Astrocyte of the cerebellum (primary cell): ENCODE measurements at regions not wholly inside any gene's neighbourhood (a gene's known extent, or its start where the extent isn't known, plus 50 kb on each side); places are given as distances from the start of the nearest gene placed in this dataset.
"Not testable (repeated sequence)": the region's sequence is repeated elsewhere in the genome, so short reads cannot be mapped to it uniquely, and the experiment has no call there.

Experiments
- DNase-seq: peaks from one replicate; pipeline ENCODE4 v3.0.0-alpha.2; 2011; ENCODE audit warnings: low read depth
- H3K4me3 ChIP-seq: 2 replicates; pipeline ENCODE4 v1.5.1; 2011; ENCODE audit warnings: mild to moderate bottlenecking, low read depth, low read length, moderate library complexity
- CTCF ChIP-seq: IDR thresholded peaks from 2 replicates; pipeline ENCODE4 v1.5.1; 2012; ENCODE audit warnings: low read length, low read depth, moderate library complexity, mild to moderate bottlenecking; ENCODE audit errors: missing control alignments
- in situ Hi-C: cut with HindIII; loops from 2 replicates; pipeline ENCODE4 v1.10.0; 2017; ENCODE audit warnings: low sequenced_read_pairs

GRCh38 chr2:109690822-109691541 is 76.8 kb downstream of the SOWAHC start:
- in situ Hi-C loops: no loop called here
- H3K4me3 ChIP-seq: no peak overlapping the region
- DNase-seq: no peak
- TF ChIP-seq CTCF: no peak

- no peak overlapping the region for H3K4me3 ChIP-seq
- no peak for TF ChIP-seq CTCF
- in situ Hi-C loops: no loop called here
- DNase-seq: no peak
Measured at GRCh38 chr2:109692013-109692743, 78.0 kb downstream of the SOWAHC start.

- in situ Hi-C loops, DNase-seq, H3K4me3 ChIP-seq: not testable (repeated sequence)
Measured at GRCh38 chr2:109692831-109693230, 78.7 kb downstream of the SOWAHC start.

- in situ Hi-C loops, H3K4me3 ChIP-seq, DNase-seq: not testable (repeated sequence)
Measured at GRCh38 chr2:109693292-109693691, 79.1 kb downstream of the SOWAHC start.

- in situ Hi-C loops: no loop called here
- TF ChIP-seq CTCF: no peak
- DNase-seq: no peak
- H3K4me3 ChIP-seq: no peak overlapping the region
Measured at GRCh38 chr2:109694190-109694589, 80.0 kb downstream of the SOWAHC start.

GRCh38 chr2:109695290-109695689 is 81.1 kb downstream of the SOWAHC start:
- DNase-seq: no peak
- no peak overlapping the region for H3K4me3 ChIP-seq
- no peak for TF ChIP-seq CTCF
- in situ Hi-C loops: loop anchor here (5.0 kb wide), 1 partner anchor 48 kb away; no protein-coding TSS in a partner anchor

- no peak for DNase-seq
- H3K4me3 ChIP-seq: no peak overlapping the region
- no peak for TF ChIP-seq CTCF
- in situ Hi-C loops: loop anchor here (5.0 kb wide), 1 partner anchor 52 kb away; no protein-coding TSS in a partner anchor
Measured at GRCh38 chr2:109699646-109700045, 85.5 kb downstream of the SOWAHC start.
